Ishikawa (cell line): ENCODE measurements at regions not wholly inside any gene's neighbourhood (a gene's known extent, or its start where the extent isn't known, plus 50 kb on each side); places are given as distances from the start of the nearest gene placed in this dataset.

Experiments
- EGR1 ChIP-seq: IDR thresholded peaks from 2 replicates; pipeline ENCODE4 v1.6.1; 2012
- TF ChIP-seq, protein P1 (sequence below): IDR thresholded peaks from 2 replicates; pipeline ENCODE4 v1.6.1; 2012; ENCODE audit warnings: low read depth, mild to moderate bottlenecking

DNA sequence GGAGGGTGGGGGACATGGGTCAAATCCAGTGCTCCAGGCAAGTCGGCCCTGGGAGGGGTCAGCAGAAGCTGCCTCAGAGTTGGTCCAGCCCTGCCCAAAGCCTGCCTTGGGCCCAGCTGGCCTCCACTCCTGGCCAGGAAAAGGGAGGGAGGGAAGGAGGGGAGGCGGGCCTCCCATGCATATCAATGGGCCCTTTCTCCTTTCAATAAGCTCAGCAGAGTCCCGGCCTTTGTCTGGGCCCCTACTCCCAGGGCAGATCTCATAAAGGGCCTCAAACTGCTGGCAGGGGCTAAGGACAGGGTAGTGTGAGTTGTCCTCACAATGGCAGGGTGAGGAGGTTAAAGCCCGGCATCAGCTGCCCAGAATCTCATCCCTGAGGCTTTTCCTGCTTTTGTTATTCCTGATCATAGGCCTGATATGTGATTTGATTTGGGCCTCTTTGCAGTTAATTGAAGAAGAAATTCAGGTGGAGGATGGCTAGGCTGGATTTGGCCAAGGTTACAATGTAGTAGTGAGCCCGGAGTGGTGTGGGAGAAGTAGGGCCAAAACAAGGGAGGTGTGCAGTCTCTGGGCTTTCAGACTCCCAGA, 121.1 kb upstream of the ATP6AP2 start:
- TF ChIP-seq, protein P1, sequence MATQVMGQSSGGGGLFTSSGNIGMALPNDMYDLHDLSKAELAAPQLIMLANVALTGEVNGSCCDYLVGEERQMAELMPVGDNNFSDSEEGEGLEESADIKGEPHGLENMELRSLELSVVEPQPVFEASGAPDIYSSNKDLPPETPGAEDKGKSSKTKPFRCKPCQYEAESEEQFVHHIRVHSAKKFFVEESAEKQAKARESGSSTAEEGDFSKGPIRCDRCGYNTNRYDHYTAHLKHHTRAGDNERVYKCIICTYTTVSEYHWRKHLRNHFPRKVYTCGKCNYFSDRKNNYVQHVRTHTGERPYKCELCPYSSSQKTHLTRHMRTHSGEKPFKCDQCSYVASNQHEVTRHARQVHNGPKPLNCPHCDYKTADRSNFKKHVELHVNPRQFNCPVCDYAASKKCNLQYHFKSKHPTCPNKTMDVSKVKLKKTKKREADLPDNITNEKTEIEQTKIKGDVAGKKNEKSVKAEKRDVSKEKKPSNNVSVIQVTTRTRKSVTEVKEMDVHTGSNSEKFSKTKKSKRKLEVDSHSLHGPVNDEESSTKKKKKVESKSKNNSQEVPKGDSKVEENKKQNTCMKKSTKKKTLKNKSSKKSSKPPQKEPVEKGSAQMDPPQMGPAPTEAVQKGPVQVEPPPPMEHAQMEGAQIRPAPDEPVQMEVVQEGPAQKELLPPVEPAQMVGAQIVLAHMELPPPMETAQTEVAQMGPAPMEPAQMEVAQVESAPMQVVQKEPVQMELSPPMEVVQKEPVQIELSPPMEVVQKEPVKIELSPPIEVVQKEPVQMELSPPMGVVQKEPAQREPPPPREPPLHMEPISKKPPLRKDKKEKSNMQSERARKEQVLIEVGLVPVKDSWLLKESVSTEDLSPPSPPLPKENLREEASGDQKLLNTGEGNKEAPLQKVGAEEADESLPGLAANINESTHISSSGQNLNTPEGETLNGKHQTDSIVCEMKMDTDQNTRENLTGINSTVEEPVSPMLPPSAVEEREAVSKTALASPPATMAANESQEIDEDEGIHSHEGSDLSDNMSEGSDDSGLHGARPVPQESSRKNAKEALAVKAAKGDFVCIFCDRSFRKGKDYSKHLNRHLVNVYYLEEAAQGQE: no peak
- no peak for TF ChIP-seq EGR1
